Astrocyte of the cerebellum (primary cell): ENCODE measurements at regions not wholly inside any gene's neighbourhood (a gene's known extent, or its start where the extent isn't known, plus 50 kb on each side); places are given as distances from the start of the nearest gene placed in this dataset.

Experiments
- DNase-seq: peaks from one replicate; pipeline ENCODE4 v3.0.0-alpha.2; 2011; ENCODE audit warnings: low read depth
- H3K4me3 ChIP-seq: 2 replicates; pipeline ENCODE4 v1.5.1; 2011; ENCODE audit warnings: mild to moderate bottlenecking, low read depth, low read length, moderate library complexity
- in situ Hi-C: cut with HindIII; loops from 2 replicates; pipeline ENCODE4 v1.10.0; 2017; ENCODE audit warnings: low sequenced_read_pairs
- TF ChIP-seq, protein P1 (sequence below): IDR thresholded peaks from 2 replicates; pipeline ENCODE4 v1.5.1; 2012; ENCODE audit warnings: low read length, low read depth, moderate library complexity, mild to moderate bottlenecking; ENCODE audit errors: missing control alignments

DNA sequence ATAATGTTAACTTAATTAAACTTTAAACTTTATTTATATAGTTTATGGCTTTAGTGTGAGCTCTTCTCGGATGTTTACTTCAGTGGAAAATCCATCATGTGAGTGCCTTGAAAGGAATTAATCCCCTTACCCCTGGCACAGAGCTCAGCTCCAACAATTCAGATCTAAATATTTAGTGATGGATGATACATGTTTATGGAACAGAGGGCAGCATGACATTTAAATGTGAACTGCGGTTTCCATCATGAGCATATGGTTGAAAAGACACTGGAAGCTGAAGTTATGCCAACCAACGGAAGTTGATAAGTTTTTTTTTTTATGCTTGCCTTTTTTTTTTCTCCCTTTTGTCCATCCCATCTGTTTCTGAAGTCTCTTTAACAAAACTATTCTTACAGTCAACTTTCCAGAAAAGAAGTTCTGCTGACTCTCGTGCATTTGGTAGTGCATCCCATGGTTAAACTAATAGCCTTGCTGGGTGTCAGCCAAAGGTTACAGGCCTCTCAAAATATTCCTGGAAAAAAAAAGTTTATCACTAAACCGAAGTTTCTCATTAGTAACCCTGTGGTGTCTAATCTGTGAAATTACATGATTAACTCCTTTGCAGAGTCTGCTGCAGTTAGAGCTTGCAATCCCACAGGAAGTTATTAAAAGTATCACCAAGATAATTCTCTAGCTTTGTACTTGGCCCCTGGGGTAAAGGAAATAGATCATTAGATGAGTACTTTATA is 243.9 kb upstream of the TCF21 start:
- DNase-seq, result peak; percentile 72
- in situ Hi-C loops, result no loop called here
- TF ChIP-seq, protein P1, sequence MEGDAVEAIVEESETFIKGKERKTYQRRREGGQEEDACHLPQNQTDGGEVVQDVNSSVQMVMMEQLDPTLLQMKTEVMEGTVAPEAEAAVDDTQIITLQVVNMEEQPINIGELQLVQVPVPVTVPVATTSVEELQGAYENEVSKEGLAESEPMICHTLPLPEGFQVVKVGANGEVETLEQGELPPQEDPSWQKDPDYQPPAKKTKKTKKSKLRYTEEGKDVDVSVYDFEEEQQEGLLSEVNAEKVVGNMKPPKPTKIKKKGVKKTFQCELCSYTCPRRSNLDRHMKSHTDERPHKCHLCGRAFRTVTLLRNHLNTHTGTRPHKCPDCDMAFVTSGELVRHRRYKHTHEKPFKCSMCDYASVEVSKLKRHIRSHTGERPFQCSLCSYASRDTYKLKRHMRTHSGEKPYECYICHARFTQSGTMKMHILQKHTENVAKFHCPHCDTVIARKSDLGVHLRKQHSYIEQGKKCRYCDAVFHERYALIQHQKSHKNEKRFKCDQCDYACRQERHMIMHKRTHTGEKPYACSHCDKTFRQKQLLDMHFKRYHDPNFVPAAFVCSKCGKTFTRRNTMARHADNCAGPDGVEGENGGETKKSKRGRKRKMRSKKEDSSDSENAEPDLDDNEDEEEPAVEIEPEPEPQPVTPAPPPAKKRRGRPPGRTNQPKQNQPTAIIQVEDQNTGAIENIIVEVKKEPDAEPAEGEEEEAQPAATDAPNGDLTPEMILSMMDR, result no peak
- no peak overlapping the region for H3K4me3 ChIP-seq

DNA sequence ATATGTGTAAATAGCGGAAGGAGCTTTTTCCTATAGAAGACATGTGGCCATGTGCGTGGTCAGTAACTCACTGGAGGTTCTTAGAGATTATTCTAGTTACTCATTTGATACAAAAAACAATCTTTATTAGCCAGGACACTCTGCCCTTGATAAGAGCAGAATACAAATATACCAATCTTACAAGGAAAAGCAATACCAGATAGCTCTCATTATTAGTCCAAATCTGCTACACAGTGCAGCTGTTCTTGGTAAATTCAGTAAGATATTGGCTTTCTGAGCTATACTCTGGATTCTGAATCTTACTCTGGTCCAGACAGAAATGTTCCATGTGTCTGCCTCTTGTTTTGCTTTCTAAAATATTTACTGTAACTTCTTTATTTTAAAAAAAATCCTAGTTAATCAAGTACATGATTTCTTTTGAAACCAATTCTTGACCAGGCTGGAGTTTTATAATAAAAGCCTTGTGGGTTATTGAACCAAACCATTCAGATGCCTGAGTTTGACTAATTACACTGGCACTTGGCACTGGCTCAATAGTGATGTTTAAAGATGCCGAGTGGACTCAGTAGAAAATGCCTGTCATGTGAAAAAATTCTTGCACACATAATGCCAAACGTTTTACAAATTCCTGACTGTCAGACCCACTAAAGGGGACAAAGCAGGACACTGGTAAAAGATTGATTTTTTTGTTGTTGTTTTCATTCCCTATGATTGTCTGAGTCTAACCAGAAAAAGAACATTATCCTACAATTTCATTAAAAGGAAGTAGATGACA is 242.8 kb upstream of the TCF21 start:
- no peak overlapping the region for H3K4me3 ChIP-seq
- in situ Hi-C loops, result no loop called here
- DNase-seq, result peak; percentile 49
- TF ChIP-seq, protein P1, result no peak

DNA sequence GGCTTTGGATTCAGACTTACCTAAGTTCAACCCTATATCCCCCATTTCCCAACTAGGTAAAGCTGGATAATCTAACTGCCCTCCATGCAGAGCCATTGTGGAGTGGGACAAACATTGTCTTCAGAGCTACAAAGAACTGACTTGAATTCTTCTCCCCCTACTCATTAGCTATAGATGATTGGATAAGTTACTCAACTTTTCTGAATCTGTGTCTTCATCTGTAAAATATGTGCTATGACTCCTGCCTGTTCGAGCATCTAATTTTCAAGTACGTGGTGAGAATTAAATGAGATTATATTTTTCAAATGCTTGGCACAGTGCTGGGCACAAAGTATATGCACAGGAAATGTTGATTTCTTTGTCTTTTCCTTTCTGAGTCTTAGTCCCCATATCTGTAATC is 240.3 kb upstream of the TCF21 start:
- no peak overlapping the region for H3K4me3 ChIP-seq
- TF ChIP-seq, protein P1, result no peak
- in situ Hi-C loops, result no loop called here
- DNase-seq, result no peak

DNA sequence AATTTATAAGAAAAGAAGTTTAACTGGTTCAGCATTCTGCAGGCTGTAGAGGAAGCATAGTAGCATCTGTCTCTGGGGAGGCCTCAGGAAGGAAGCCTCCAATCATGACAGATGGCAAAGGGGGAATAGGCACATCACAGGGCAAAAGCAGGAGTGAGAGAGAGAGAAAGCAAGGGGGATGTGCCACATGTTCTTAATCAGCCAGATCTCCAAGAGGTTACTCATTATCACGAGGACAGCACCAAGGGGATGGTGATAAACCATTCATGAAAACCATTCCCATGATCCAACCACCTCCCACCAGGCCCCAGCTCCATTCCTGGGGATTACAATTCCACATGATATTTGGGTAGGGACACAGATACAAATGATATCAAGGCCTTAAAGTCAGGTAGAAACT is 217.5 kb upstream of the TCF21 start:
- H3K4me3 ChIP-seq, result no peak overlapping the region
- in situ Hi-C loops, result no loop called here
- DNase-seq, result no peak
- TF ChIP-seq, protein P1, result no peak

GRCh38 chr6:133673056-133673455 is 215.9 kb upstream of the TCF21 start:
- H3K4me3 ChIP-seq, result no peak overlapping the region
- in situ Hi-C loops, result no loop called here
- DNase-seq, result no peak
- TF ChIP-seq, protein P1, result no peak

DNA sequence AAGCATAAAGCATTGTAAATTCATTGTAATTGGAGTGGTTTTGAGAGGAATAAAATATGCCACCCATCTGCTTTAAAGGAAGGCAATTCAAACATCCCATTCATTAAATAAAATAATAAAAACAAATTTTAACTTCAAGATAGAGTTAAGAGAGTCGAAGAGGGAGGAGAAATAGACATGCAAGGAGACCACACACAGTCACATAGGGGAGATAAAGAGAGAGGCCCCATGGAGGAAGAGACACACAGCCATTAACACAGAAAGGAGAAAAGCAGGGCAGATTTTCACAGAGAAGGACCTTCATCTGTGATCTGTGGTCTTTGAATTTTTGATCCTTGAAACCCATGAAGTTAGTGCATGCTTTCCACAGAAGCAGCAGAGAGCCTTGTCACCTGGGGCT is 214.3 kb upstream of the TCF21 start:
- in situ Hi-C loops, result no loop called here
- no peak for DNase-seq
- TF ChIP-seq, protein P1, result no peak
- H3K4me3 ChIP-seq, result no peak overlapping the region
